Natural killer cell treated with Interleukin-12 subunit alpha and Interleukin-12 subunit beta and Interleukin-15 and Interleukin-18, amount 100 ng/mL, for 72 hours (primary cell): ENCODE measurements at regions not wholly inside any gene's neighbourhood (a gene's known extent, or its start where the extent isn't known, plus 50 kb on each side); places are given as distances from the start of the nearest gene placed in this dataset.

ENCODE experiments used
- ATAC-seq, 2 donors: fragments of 150-1000 bp; cut with Tn5 transposase in 1 of 2; sonication (Bioruptor Pico), chemical (Tn5 transposase) in 1 of 2; 2 replicates each; pipeline ENCODE4 v1.10.0; 2021
- DNase-seq: peaks from one replicate; pipeline ENCODE4 v3.0.0; 2022; ENCODE audit warnings: low spot score
- H3K27ac Mint-ChIP-seq, 2 donors: 1 replicate in 1 of 2; 2 replicates in 1 of 2; pipeline ENCODE4 v1.8.0; 2022; ENCODE audit warnings: mixed read lengths in 2 of 2, mild to moderate bottlenecking in 1 of 2, moderate library complexity in 1 of 2
- H3K27me3 Mint-ChIP-seq, 2 donors: 1 replicate in 1 of 2; 2 replicates in 1 of 2; pipeline ENCODE4 v1.8.0; 2022; ENCODE audit warnings: mixed read lengths in 2 of 2
- H3K36me3 Mint-ChIP-seq: one replicate; pipeline ENCODE4 v1.8.0; 2022; ENCODE audit warnings: mixed read lengths
- H3K4me1 Mint-ChIP-seq, 2 donors: 1 replicate in 1 of 2; 2 replicates in 1 of 2; pipeline ENCODE4 v1.8.0; 2022; ENCODE audit warnings: low read depth in 2 of 2, mixed read lengths in 2 of 2, mild to moderate bottlenecking in 1 of 2
- H3K4me3 Mint-ChIP-seq: one replicate; pipeline ENCODE4 v1.8.0; 2022; ENCODE audit warnings: mixed read lengths
- H3K9me3 Mint-ChIP-seq: 2 replicates; pipeline ENCODE4 v1.8.0; 2022; ENCODE audit warnings: mixed read lengths

- Mint-ChIP-seq H3K4me3 (no peak overlapping the region), H3K27ac (no peak overlapping the region), H3K9me3 (peaks cover 3% of the 10 kb centered on the region), H3K36me3 (no peaks in the 10 kb centered on the region), H3K4me1 (no peaks in the 10 kb centered on the region), H3K27me3 (peaks cover 16 to 20% of the 10 kb centered on the region in 2 donors)
- DNase-seq = no peak
- ATAC-seq = no peak
These were observed 89.5 kb upstream of the OTX2 start for GRCh38 chr14:56899829-56900228.

- Mint-ChIP-seq H3K27ac (no peak overlapping the region), H3K4me1 (no peaks in the 10 kb centered on the region), H3K9me3 (peaks cover 3% of the 10 kb centered on the region), H3K4me3 (no peak overlapping the region), H3K36me3 (no peaks in the 10 kb centered on the region), H3K27me3 (peaks cover 13 to 19% of the 10 kb centered on the region in 2 donors)
- ATAC-seq (no peak), DNase-seq (no peak)
These were observed 86.6 kb upstream of the OTX2 start for GRCh38 chr14:56896922-56897321.

GRCh38 chr14:56896231-56896630 lies 86.0 kb upstream of the OTX2 start:
- H3K27me3 Mint-ChIP-seq = peaks cover 13 to 18% of the 10 kb centered on the region in 2 donors
- H3K9me3 Mint-ChIP-seq = peaks cover 3% of the 10 kb centered on the region
- DNase-seq = no peak
- H3K27ac Mint-ChIP-seq = no peak overlapping the region
- ATAC-seq = no peak
- H3K4me1 Mint-ChIP-seq = no peaks in the 10 kb centered on the region
- no peaks in the 10 kb centered on the region for H3K36me3 Mint-ChIP-seq
- no peak overlapping the region for H3K4me3 Mint-ChIP-seq

GRCh38 chr14:56895154-56895553 lies 84.9 kb upstream of the OTX2 start:
- Mint-ChIP-seq H3K9me3 (peaks cover 3% of the 10 kb centered on the region), H3K36me3 (no peaks in the 10 kb centered on the region), H3K4me1 (no peaks in the 10 kb centered on the region), H3K27me3 (peaks cover 11 to 18% of the 10 kb centered on the region in 2 donors), H3K4me3 (no peak overlapping the region), H3K27ac (no peak overlapping the region)
- ATAC-seq (no peak), DNase-seq (no peak)

GRCh38 chr14:56894591-56894991 lies 84.3 kb upstream of the OTX2 start:
- H3K4me1 Mint-ChIP-seq = no peaks in the 10 kb centered on the region
- ATAC-seq (no peak), DNase-seq (no peak)
- H3K4me3 Mint-ChIP-seq = no peak overlapping the region
- peaks cover 10 to 18% of the 10 kb centered on the region in 2 donors for H3K27me3 Mint-ChIP-seq
- H3K36me3 Mint-ChIP-seq = no peaks in the 10 kb centered on the region
- peaks cover 3% of the 10 kb centered on the region for H3K9me3 Mint-ChIP-seq
- no peak overlapping the region for H3K27ac Mint-ChIP-seq

GRCh38 chr14:56892959-56893358 lies 82.7 kb upstream of the OTX2 start:
- ATAC-seq (no peak), DNase-seq (no peak)
- Mint-ChIP-seq H3K27me3 (peaks cover 10 to 27% of the 10 kb centered on the region in 2 donors), H3K9me3 (peaks cover 3% of the 10 kb centered on the region), H3K4me1 (no peaks in the 10 kb centered on the region), H3K27ac (no peak overlapping the region), H3K36me3 (no peaks in the 10 kb centered on the region), H3K4me3 (no peak overlapping the region)

GRCh38 chr14:56891226-56891625 lies 80.9 kb upstream of the OTX2 start:
- no peaks in the 10 kb centered on the region for H3K4me1 Mint-ChIP-seq
- ATAC-seq (no peak), DNase-seq (no peak)
- H3K27me3 Mint-ChIP-seq = peaks cover 18 to 34% of the 10 kb centered on the region in 2 donors
- H3K4me3 Mint-ChIP-seq = no peak overlapping the region
- H3K36me3 Mint-ChIP-seq = no peaks in the 10 kb centered on the region
- H3K9me3 Mint-ChIP-seq = peaks cover 3% of the 10 kb centered on the region
- H3K27ac Mint-ChIP-seq = no peak overlapping the region

- Mint-ChIP-seq H3K36me3 (no peaks in the 10 kb centered on the region), H3K27me3 (peaks cover 11 to 27% of the 10 kb centered on the region in 2 donors)
- no peak for ATAC-seq
These were observed 79.4 kb upstream of the OTX2 start for GRCh38 chr14:56889705-56890104.

GRCh38 chr14:56888274-56888673 lies 78.0 kb upstream of the OTX2 start:
- H3K36me3 Mint-ChIP-seq = no peaks in the 10 kb centered on the region
- no peak overlapping the region for H3K27ac Mint-ChIP-seq
- H3K4me3 Mint-ChIP-seq = no peak overlapping the region
- ATAC-seq (no peak), DNase-seq (no peak)
- H3K27me3 Mint-ChIP-seq = peaks cover 16 to 23% of the 10 kb centered on the region in 2 donors
- H3K4me1 Mint-ChIP-seq = no peaks in the 10 kb centered on the region
- H3K9me3 Mint-ChIP-seq = no peaks in the 10 kb centered on the region

More at GRCh38 chr14:56889705-56890104, 79.4 kb upstream of the OTX2 start:
- no peak overlapping the region for H3K27ac Mint-ChIP-seq
- no peak for DNase-seq
- H3K4me3 Mint-ChIP-seq = no peak overlapping the region
- no peaks in the 10 kb centered on the region for H3K9me3 Mint-ChIP-seq
- no peaks in the 10 kb centered on the region for H3K4me1 Mint-ChIP-seq

GRCh38 chr14:56887216-56887615 lies 76.9 kb upstream of the OTX2 start:
- H3K27ac Mint-ChIP-seq = no peak overlapping the region
- ATAC-seq (no peak), DNase-seq (no peak)
- H3K36me3 Mint-ChIP-seq = no peaks in the 10 kb centered on the region
- H3K9me3 Mint-ChIP-seq = no peaks in the 10 kb centered on the region
- no peaks in the 10 kb centered on the region for H3K4me1 Mint-ChIP-seq
- H3K27me3 Mint-ChIP-seq = peaks cover 14 to 21% of the 10 kb centered on the region in 2 donors
- H3K4me3 Mint-ChIP-seq = no peak overlapping the region

GRCh38 chr14:56886471-56887062 lies 76.3 kb upstream of the OTX2 start:
- Mint-ChIP-seq H3K27me3 (peaks cover 14 to 21% of the 10 kb centered on the region in 2 donors), H3K27ac (no peak overlapping the region), H3K9me3 (no peaks in the 10 kb centered on the region), H3K4me3 (no peak overlapping the region), H3K36me3 (no peaks in the 10 kb centered on the region), H3K4me1 (no peaks in the 10 kb centered on the region)
- DNase-seq (no peak), ATAC-seq (no peak)

GRCh38 chr14:56885825-56886224 lies 75.5 kb upstream of the OTX2 start:
- DNase-seq = no peak
- no peaks in the 10 kb centered on the region for H3K4me1 Mint-ChIP-seq
- H3K27ac Mint-ChIP-seq = no peak overlapping the region
- no peaks in the 10 kb centered on the region for H3K36me3 Mint-ChIP-seq
- H3K9me3 Mint-ChIP-seq = no peaks in the 10 kb centered on the region
- no peak for ATAC-seq
- no peak overlapping the region for H3K4me3 Mint-ChIP-seq
- H3K27me3 Mint-ChIP-seq = peaks cover 14 to 21% of the 10 kb centered on the region in 2 donors

- no peaks in the 10 kb centered on the region for H3K4me1 Mint-ChIP-seq
- H3K9me3 Mint-ChIP-seq = no peaks in the 10 kb centered on the region
- H3K27ac Mint-ChIP-seq = no peak overlapping the region
- DNase-seq (no peak), ATAC-seq (no peak)
- no peaks in the 10 kb centered on the region for H3K36me3 Mint-ChIP-seq
- H3K4me3 Mint-ChIP-seq = no peak overlapping the region
- peaks cover 17 to 31% of the 10 kb centered on the region in 2 donors for H3K27me3 Mint-ChIP-seq
These were observed 74.3 kb upstream of the OTX2 start for GRCh38 chr14:56884617-56885016.

GRCh38 chr14:56881181-56881580 lies 70.9 kb upstream of the OTX2 start:
- H3K9me3 Mint-ChIP-seq = no peaks in the 10 kb centered on the region
- no peak overlapping the region for H3K27ac Mint-ChIP-seq
- ATAC-seq (no peak), DNase-seq (no peak)
- no peaks in the 10 kb centered on the region for H3K4me1 Mint-ChIP-seq
- no peaks in the 10 kb centered on the region for H3K36me3 Mint-ChIP-seq
- no peak overlapping the region for H3K4me3 Mint-ChIP-seq
- peaks cover 10 to 23% of the 10 kb centered on the region in 2 donors for H3K27me3 Mint-ChIP-seq

- ATAC-seq = no peak
- Mint-ChIP-seq H3K9me3 (peaks cover 3% of the 10 kb centered on the region), H3K36me3 (no peaks in the 10 kb centered on the region), H3K4me3 (no peak overlapping the region), H3K27ac (no peak overlapping the region), H3K27me3 (peaks cover 6 to 23% of the 10 kb centered on the region in 2 donors), H3K4me1 (no peaks in the 10 kb centered on the region)
- DNase-seq = no peak
These were observed 68.5 kb upstream of the OTX2 start for GRCh38 chr14:56878766-56879165.
